Activated CD4-positive, CD25-positive, alpha-beta regulatory T cell treated with anti-CD3 and anti-CD28 coated beads, Interleukin-2, amount 50 U/mL, for 24 hours (primary cell): ENCODE measurements at regions not wholly inside any gene's neighbourhood (a gene's known extent, or its start where the extent isn't known, plus 50 kb on each side); places are given as distances from the start of the nearest gene placed in this dataset.

ENCODE experiments used
- ATAC-seq, 2 donors: fragments of 150-1000 bp; cut with Tn5 transposase; one replicate each; pipeline ENCODE4 v1.10.0; 2021; ENCODE audit warnings: mild to moderate bottlenecking in 1 of 2, moderate library complexity in 1 of 2

DNA sequence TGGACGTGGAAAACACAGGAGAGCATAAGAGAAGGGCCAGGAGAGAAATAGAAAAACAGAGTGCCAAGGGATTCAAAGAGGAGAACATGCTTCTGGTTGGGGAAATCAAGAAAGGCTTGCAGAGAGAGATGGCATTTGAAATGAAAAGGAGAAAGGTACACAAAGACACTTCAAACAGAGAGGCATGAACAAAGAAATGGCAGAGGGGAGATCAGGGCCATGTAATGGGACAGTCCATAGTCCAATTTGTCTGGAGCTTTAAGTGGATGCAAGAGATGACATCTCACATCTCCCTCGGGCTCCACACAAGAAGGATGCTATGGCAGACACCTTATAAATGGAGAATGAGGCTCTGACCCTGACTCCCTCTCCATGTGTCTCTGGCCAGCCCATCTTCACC lies 331.1 kb downstream of the MLLT3 start:
- no peak for ATAC-seq

DNA sequence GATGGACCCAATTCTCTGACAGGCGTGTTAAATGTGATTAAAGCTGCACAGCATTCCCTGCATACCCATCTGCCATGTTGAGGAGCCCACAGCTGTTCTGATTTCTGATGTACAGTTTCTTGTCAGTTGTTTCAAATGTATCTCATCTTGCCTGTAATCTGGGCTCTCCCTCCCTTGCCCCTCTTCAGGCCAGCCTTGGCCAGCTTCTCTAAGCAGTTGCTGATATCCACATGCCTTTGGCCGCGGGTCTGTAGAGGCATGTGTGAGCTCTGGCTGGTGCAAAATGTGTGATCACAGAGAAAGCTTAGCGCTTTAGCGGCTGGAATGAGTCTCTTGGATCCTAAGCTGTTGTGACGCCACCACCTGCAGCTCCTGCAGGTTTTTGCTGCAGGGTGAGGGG lies 332.0 kb downstream of the MLLT3 start:
- ATAC-seq = no peak

DNA sequence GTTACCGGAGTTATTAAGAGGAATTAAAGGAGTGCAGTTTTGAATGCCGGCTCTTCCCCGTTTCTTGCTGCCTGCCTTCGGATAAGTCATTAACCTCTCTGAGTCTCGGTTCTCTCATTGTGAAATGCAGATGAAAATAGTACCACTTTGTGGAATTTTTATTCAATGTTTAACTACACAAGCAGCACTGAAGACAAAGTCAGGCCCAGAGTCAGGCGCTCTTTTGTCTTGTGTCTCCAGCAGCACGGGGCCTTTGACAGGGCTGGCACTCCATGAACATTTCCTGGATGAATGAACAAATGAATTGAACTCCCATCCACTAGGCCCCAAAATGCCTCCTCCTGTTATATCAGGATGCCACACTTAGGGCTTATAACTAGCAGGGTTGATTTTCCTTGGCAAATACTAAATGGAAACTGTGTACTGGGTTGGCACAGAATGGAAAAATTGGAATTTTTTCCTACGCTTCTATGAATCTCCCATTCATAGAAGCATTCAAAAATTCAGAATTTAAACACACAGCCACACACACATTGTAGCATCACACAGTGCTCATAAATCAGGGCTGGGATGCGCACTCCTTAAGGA lies 332.8 kb downstream of the MLLT3 start:
- no peak for ATAC-seq

DNA sequence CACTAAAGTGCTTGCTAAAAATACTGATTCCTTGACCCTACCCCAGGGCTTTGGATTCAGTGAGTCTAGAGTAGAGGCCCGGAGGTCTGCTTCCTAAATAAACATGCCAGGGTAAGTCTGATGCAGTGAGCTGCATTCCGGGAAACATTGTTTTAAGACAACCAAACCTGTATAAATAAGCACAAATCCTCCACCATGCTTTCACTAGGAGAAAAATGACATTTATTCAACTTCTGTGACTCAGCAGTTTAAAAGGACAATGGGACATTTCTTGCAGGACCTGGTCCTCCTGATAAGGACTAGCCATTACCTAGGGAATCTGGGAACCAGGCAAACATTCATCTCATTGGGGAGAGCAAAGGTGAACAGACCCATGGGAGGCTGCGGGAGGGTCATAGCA lies 335.3 kb downstream of the MLLT3 start:
- ATAC-seq = no peak

DNA sequence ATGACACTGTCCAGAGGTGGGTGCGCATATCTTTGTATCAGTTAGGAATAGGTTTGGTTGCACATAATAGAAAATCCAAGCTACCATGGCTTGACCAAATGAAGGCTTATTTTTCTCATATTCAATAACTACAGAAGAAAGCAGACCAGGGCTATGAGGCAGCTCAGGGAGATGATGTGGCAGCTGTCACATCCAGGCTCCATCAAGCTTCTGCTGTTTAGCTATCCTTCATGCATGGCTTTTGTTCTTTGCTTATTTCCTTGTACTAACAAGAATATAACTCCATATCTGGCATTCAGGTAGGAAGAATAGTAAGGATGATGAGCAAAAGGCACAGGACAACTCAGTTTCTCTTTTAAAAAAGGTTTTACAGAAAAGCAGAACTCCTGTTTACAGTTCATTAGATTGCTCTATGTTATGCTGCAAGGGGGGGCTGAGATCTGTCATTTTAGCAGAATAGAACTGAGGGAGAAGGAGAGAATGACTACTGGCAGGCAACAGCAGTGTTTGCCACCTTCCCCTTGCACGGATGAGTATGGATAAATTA lies 336.1 kb downstream of the MLLT3 start:
- ATAC-seq = no peak

DNA sequence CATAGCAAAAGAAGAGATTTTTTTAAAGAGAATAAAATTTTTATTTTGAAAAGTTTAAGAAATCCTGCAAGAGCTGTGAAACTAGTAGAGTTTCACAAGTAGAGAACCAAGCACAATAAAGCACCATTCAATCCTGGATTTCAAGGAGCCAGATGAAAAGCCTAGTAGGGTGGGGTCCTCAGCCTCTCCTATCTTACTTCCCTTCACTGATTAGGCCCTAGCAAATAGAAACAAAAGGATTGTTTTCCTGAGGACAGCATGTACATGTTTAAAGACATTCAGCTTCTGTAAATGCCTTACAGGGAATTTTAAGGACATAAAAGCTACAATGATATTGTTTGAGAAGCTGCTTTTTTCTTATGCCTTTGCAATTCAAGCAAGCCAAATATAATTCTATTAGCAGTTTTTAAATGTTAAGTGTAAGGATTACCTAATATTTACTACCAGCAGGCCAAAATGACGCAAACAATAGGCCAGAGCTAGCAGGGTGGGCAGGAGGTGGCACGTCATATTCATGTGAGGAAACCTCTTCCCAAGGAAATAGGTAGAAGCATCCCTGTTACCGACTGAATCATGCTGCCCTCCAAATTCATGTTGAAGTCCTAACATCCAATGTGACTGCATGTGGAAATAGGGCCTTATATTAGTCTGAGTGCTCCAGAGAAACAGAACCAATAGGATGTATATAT lies 337.6 kb downstream of the MLLT3 start:
- no peak for ATAC-seq

DNA sequence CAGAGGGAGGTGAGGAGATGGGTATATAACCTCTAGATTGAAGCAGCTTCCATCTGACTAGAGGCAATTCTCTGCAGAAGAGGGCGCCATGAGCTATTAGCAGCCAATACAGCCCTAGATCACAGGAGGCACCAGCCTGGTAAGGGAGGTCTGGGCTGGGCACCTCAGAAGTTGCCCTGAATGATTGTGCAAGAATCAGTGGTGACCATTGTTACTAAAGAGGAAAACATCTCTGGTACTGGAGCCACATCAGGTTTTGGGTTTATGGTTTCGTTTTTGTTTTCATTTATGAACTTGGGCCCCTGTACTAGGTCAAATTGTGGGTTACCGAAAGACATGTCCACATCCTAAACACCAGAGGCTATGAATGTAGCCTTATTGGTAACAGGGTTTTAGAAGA lies 342.0 kb downstream of the MLLT3 start:
- no peak for ATAC-seq

DNA sequence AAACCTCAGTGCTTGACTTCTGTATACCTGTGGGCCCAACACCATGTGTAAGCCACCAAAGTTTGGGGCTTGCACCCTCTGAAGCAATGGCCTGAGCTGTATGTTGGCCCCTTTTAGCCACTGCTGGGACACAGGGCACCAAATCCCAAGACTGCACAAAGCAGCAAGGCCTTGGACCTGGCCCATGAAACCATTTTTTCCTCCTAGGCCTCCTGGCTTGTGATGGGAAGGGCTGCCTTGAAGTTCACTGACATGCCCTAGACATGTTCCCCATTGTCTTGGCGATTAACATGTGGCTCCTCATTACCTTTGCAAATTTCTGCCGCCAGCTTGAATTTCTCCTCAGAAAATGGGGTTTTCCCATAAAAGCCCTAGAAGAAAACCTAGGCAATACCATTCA lies 345.5 kb downstream of the MLLT3 start:
- ATAC-seq = no peak

DNA sequence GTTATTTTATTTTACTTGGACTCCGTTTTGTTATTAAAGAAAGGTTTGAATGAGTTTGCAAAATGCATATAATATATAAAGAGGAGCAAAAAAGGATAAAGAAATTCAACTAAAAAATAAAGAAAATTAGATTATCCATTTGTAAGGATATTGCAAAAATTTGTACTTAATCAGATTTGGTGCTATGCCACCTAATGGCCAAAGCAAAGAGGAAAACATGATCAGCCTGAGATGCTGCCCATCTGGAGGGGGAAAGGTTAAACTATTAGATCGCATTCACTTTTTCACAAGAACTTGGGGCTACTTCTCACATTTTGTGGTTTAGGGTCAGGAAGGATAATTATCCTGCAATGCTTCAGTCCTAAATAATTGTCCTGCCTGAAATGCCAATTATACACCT lies 350.6 kb downstream of the MLLT3 start:
- ATAC-seq = no peak

DNA sequence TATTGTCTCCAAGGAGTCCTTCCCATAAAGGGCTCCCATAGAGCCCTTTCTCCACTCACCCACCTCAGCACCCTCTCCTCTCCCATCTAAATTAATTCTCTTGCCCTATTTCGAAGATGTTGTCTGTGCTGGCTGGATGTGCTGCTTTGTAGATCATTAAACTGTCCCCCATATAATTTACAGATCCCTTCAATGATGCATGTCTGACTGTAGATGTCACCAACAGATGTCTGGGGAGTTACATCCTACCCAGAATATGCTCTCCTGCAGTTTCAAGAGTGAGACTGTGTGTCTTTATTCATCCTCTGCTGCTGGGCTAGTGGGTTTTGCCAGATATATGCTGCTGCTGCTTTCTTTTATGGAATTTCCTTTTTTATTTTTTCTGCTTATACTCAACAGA lies 351.2 kb downstream of the MLLT3 start:
- ATAC-seq = no peak

DNA sequence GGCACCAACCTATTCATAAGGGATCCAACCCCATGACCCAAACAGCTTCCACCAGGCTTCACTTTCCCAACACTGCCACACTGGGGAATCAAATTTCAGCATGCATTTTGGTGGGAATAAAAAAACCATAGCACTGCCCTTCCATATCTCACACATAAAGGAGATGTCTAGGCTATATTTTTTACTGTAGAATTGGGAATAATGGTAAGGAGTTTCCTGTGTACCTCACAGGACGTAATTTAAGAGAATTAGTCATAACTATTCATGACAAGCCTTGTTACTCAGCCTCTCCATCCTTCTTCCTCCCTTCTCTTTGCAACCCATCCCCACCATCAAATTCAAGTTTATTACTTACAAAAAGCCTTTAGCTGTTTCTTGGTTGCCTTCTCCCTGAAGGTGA lies 352.1 kb downstream of the MLLT3 start:
- ATAC-seq = no peak

DNA sequence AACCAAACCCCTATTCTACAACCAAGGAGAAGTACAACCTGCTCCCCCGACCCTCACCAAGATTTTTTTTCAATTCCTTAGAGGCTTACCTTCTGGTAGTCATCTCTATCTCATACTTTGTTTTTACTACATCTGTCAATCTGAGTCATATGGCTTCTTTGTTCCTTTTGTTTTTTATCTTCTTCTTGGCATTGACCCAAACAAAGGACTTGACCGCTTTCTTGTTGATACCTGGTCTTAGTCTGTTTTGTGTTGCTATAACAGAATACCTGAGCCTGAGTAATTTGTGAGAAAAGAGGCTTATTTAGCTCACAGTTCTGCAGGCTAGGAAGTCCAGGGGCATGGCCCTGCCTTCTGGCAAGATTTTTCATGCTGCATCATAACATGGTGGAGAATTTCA lies 352.7 kb downstream of the MLLT3 start:
- no peak for ATAC-seq

DNA sequence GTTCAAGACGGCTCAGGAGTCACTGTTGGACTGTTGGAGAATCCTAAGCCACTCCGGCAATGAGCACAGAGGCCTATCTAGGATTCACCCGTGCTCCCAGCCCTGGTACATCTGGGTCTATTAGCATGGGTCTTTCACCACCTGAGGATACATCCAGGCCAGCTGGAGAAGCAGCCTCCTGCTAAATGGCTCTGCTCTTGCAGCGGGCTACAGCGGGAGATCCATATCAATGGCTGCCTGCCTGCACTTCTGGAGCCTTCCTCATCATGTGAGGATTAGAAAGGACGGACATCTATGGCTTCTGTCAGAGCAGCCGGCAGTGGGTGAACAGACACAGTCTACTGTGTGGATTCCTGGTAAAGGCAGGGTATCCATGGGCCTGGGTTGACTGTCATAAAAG lies 357.4 kb downstream of the MLLT3 start:
- no peak for ATAC-seq

DNA sequence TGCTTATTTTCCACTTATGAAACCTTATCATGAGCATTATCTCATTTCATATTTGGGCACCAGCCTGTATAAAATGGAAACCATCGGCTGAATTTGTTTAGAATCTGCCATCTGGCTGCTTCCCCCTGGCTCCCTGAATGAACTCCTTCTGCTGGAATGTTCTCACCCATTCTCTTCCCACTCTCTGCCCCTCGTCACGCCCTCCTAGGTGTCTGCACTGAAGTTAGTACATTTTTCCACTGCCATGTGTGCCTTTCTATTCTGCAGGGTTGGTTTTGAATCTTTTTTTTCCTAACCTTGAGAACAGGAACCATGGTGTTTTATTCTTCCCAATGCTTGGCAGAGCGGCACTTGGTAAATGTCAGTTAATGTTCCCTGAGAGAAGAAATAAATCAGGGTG lies 359.7 kb downstream of the MLLT3 start:
- no peak for ATAC-seq

DNA sequence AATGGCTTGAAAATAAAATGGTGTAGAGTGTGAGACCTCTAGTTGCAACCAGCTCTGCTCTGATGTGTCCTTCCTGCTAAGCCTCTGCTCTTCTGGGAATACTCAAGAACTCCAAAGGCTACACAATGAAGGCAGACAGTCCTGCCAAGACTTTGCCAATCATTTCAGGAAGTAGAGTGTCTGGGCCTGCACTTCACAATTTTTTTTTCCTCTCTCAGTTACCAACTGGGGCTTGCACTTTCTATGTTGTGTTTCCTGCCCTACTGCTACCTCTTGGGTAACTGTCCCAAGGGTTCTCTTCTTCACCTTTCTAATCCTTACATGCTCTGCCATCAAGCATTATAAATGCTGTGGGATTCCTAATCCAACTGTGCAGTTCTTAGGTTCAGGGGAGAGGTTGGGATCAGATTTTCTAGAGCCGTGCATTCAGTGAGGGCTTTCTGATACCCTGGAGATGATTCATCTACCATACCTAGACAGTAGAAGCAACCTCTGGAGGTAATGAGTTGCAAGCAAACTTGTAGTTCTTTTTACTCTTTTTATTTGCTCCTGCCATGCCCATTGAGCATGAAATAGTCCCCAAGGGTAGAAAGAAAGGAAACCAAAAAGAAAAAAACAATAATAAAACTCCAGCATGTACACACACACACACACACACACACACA lies 365.9 kb downstream of the MLLT3 start:
- peak in 1 of 2 donors; percentile 39 for ATAC-seq

DNA sequence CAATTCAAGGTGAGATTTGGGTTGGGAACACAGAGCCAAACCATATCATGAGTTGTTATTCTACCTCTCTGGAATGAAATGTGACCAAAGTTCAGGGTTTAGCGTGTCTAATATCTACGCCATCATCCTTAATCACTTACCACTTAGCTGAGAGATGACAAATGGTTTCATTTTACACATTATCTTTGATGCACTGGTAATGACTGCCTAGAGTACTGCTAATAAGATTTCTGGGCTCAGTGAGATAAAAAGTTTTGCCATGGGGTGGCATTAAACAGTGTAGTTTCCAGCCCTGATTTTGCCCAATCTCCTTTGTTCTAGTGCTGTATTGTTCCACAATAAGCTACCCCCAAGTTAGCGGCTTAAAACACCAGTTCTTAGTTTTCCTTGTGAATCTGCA lies 367.2 kb downstream of the MLLT3 start:
- peak; percentile 92 to 93 for ATAC-seq

DNA sequence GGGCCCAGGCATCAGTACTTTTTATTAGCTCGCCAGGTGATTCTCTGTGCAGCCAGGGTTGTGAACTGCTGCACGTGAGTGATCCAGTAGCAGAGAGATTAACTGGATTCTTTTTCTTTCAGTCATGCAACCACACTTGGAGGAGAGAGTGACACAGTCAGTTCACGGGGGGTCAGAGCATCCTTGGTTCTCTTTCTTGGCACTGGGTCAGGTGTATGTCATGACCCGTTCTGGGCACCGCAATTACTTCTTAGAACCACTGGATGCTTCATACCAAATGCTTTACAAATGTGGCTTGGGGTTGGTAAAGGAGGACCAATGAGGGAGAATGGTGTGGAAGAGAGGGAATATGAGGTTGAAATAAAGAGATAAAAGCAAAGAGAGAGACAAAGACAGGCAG lies 368.7 kb downstream of the MLLT3 start:
- no peak for ATAC-seq

DNA sequence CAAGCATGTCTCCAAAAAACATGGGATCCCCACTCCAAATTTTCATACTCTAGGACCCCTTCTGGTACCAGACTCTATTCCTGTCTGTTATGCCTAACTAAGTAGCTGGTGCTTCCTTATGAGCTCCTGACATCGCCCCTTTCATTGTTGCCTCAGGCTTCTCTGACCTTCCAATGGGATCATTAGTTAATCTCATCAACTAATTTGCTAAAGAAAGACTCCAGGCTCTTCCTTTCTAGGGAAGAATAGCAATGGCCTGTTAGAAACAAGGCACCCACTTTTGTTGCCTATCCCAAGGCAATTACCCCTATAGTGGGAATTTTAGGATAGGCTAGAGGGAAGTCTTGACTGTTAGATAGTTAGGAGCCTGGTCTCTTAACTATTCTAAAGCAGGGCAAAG lies 369.5 kb downstream of the MLLT3 start:
- ATAC-seq = no peak

DNA sequence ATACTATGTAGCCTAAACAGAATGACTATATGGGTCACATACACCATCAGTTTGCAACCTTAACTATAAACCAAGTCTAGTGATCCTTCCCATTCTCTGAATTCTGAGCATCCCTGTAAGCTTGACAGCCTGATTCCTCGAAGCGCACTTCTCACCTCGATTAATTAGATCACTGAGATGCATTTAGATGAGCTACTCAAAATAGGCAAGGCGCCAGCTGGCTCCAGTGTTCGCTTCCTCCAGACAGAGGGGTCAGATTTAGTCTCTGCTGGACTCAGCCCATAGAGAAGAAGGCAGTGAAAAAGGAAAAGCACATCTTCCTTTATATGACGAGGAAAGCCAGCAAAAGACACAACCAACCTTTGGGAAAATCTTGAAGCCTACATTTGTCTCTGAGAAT lies 371.5 kb downstream of the MLLT3 start:
- ATAC-seq = no peak

DNA sequence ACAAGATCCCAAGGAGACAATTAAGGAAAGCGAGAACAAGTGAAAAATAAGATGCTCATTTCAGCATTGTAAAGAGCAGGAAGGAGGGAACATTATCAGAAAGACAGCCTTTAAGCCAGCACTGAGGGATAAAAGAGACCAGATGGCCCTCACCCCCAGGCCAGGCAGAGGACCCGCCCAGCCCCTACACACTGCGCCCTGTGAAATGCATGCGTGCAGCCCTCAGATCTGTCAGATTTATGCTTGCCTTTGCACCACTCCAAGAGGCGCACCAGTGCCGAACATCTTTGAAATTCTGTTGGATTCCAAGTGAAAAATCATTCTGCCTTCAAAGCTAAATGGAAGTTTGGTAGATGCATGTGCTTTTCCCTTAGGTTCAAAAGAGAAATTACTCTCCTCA lies 378.0 kb downstream of the MLLT3 start:
- no peak for ATAC-seq

DNA sequence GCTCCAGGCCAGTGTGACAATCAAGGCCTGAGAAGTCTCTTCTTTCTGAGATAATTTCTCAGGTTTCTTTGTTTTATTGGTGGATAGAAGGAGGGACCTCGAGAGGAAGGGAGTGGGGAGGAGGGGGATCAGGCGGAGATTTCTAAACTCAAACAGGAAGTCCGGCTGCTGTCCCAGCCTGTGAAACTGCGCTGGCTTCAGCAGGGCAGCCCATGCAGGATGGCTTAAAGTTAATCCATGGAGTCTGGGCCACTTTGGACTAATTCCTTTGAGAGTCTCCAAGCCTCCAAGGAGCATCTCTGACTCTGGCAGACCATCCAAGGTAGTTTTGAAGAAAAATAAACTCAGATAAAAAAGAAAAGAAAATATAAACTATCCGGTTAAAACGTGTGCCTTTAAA lies 378.5 kb downstream of the MLLT3 start:
- no peak for ATAC-seq

DNA sequence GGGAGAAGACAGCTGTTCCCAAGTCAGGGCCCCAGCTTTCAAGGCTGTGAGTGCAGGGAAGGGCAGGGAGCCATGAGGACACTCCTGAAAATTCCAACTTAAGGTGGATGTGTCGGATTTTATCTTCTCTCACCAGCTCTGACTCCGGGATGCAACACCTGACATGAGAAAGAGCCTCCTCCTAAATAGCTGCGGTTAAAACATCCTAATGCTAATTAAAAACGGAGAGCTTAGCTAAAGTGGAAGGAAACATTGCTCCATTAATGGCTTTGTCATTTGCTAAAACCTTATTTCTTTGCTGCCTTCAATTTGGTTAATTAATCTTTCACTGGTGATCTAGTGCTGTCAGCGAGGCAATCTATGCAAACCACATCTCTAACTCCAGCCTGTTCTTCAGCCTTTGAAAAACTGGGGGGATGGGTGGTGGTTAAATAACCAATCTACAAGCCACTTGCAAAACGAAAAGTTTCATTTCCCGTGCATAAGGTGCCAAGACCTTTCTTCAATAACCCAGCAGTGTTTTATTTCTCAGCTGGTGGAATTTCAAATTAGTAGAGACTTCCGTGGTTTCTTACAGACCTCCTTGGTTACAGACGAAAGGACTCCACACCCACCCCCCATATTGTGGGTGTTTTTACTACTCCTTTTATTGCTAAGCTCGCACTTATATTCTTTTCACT lies 379.6 kb downstream of the MLLT3 start:
- peak; percentile 72 to 77 for ATAC-seq

DNA sequence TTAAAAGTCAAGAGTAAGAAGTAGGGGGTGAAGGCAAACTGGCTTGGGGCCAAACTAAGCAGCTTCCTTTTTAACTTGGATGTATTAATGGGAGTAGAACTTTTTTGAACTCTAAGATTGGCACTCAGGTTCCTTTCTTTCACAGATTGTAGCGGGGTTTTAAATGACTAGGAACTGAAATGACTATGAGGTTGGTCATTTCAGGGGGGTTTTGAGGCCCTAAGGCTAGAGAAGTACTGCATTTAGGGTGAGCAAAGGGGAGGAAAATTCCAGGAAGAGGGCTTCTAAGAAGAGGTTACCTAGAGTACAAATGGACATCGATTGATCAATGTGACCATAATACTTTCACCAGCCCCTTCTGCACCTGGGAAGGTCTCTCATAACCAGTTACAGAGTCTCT lies 381.8 kb downstream of the MLLT3 start:
- no peak for ATAC-seq

DNA sequence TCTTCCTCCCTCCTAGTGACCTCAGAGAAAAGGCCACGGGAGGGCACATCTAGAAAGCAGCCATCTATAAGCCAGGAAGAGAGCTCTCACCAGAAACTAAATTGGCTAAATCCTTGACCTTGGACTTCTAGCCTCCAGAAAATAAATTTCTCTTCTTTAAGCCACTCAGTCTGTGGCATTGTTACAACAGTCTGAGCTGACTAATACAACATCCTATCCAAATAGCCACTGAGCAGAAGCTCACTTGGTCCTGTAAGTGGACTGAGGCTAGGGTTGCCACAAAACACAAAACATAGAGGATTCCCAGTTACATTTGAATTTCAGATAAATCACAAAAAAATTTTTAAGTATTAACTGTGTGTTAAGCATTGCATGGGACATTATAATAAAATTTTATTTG lies 383.4 kb downstream of the MLLT3 start:
- ATAC-seq = no peak
